HG03521 (cell line): ENCODE measurements at regions not wholly inside any gene's neighbourhood (a gene's known extent, or its start where the extent isn't known, plus 50 kb on each side); places are given as distances from the start of the nearest gene placed in this dataset.
A peak's percentile ranks its signal among the peaks of the same experiment; 100 is the strongest.
"Not testable (repeated sequence)": the region's sequence is repeated elsewhere in the genome, so short reads cannot be mapped to it uniquely, and the experiment has no call there.

Source experiments
- ATAC-seq: cut with Tn5 transposase; IDR thresholded peaks from one replicate; pipeline ENCODE4 v1.9.1; 2021; ENCODE audit warnings: mild to moderate bottlenecking, moderate library complexity; ENCODE audit not compliant: unreplicated experiment

- ATAC-seq, result no peak
These were observed 120.5 kb downstream of the PMAIP1 start for GRCh38 chr18:60020107-60020925.

- no peak for ATAC-seq
These were observed 119.7 kb downstream of the PMAIP1 start for GRCh38 chr18:60019463-60019840.

- ATAC-seq, result no peak
These were observed 119.0 kb downstream of the PMAIP1 start for GRCh38 chr18:60018618-60019462.

DNA sequence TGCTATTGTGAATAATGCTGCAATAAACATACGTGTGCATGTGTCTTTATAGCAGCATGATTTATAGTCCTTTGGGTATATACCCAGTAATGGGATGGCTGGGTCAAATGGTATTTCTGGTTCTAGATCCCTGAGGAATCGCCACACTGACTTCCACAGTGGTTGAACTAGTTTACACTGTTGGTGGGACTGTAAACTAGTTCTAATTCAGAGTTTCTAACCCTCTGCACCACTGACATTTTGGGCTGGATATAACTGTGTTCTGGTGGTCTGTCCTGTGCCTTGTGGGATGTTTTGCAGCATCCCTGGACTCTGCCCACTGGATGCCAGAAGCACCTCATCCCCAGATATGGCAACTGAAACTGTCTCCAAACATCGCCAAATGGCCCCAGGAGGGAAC is 118.3 kb downstream of the PMAIP1 start:
- ATAC-seq, result not testable (repeated sequence)

- no peak for ATAC-seq
These were observed 117.6 kb downstream of the PMAIP1 start for GRCh38 chr18:60017371-60017770.

DNA sequence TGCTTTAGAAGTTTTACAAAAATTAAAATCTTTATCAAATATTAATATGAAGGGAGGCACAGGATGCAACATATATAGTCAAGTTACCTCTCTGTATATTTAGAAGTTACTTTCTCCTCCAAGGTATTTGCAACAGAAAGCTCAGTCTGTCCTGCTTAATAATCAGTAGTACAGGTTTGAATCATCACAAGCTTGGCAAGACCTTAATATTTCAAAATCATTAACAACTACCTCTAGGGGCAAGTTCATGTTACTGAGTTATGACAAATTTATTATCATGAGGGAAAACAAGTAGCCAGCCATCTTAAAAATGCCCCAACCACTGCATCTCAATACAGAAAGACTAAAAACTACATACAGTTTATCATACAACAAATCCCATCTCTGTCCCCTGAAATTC is 116.0 kb downstream of the PMAIP1 start:
- not testable (repeated sequence) for ATAC-seq

DNA sequence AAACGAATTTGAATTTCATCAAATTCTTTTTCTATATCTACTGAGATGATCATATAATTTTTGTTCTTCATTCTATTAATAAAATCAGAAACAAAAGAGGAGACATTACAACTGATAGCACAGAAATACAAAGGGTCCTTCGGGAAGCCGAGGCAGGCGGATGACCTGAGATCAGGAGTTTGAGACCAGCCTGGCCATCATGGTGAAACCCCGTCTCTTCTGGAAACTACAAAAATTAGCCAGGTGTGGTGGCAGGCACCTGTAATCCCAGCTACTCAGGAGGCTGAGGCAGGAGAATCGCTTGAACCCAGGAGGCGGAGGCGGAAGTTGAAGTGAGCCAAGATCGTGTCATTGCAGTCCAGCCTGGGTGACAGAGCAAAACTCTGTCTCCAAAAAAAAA is 113.4 kb downstream of the PMAIP1 start:
- ATAC-seq, result not testable (repeated sequence)

DNA sequence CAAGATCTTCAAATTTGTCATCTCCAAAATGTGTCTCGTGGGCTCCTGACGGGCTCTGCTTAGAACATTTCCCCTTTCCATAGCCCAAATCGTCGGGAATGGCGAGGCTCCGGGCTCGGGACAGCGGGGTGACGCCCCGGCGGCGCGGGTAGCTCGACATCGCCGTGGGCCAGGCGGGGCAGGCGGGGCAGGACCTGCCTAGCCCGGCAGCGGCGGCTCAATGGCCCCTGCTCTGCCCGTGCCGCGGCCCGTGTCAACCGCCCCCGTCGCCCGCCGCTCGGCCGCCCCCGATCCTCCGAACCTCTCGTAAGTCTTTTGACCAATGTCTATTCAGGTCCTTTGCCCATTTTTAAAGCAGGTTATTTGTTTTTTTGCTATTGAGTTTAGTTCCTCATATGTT is 111.2 kb downstream of the PMAIP1 start:
- no peak for ATAC-seq

GRCh38 chr18:60010513-60010912 is 110.7 kb downstream of the PMAIP1 start:
- ATAC-seq, result no peak

- ATAC-seq, result no peak
These were observed 107.9 kb downstream of the PMAIP1 start for GRCh38 chr18:60007661-60008060.

GRCh38 chr18:60003610-60004185 is 103.9 kb downstream of the PMAIP1 start:
- ATAC-seq, result no peak

DNA sequence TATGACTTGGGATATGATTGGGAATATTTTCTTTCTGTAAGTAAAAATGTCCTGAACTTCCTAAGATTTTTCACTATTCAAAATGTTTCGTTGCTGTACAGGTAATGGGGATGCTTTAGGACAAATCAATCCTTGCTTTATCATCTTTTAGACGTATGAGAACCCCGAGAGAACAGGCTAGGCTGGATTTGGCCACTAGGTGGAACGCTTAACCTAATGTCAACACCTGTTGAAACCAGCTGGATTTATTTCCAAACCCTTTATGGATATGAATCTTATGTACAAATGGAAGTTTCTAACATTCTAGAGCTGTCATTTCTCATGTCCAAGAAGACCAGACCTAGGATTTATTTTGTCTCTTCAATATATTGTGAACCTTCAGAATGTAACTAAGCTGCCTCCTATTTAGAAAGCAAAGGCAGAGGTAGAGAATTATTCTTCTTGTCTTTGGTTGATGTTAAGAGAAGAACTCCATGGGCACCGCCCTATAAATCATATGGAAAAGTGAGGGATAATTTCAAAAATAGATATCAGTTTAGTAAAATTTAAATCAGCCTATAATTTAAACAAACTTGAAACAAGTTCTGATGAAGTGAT is 96.7 kb downstream of the PMAIP1 start:
- ATAC-seq, result no peak

GRCh38 chr18:59994357-59994756 is 94.6 kb downstream of the PMAIP1 start:
- no peak for ATAC-seq

DNA sequence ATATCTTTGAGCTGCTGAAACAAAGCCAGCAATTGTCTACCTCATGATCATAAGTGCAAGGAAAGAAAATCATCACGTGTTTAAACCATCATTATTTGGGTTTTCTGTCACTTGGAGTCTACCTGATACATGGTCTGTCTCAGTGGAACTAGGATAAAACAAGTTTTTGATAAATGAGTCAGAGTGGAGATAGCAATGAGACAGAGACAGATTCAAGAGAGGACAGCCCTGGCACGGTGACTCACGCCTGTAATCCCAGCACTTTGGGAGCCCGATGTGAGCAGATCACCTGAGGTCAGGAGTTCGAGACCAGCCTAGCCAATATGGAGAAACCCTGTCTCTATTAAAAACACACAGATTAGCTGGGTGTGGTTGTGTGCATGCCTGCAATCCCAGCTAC is 93.8 kb downstream of the PMAIP1 start:
- no peak for ATAC-seq

- ATAC-seq, result no peak
These were observed 90.5 kb downstream of the PMAIP1 start for GRCh38 chr18:59990121-59990823.

GRCh38 chr18:59988098-59988706 is 88.4 kb downstream of the PMAIP1 start:
- ATAC-seq, result peak; percentile 64

- ATAC-seq, result no peak
These were observed 87.3 kb downstream of the PMAIP1 start for GRCh38 chr18:59987102-59987501.

DNA sequence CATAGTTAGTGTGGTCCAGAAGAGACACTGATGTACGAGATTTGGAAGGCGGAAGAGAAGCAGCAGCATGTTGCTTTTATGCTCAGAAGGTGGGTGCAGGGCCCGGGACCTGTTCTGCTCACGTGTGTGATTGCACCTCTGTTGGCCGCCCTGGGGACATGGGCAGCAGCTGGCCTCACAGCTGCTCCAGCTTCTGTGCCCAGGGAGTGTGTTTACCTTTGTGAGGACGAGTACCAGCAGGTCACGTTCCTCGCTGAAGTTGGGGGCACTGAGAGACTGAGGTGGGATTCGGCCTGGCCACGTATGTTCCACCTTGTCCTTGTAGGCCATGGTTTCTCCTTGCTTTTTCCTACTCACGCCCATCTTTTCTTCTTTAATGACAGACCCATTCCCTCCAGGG is 86.3 kb downstream of the PMAIP1 start:
- ATAC-seq, result no peak

DNA sequence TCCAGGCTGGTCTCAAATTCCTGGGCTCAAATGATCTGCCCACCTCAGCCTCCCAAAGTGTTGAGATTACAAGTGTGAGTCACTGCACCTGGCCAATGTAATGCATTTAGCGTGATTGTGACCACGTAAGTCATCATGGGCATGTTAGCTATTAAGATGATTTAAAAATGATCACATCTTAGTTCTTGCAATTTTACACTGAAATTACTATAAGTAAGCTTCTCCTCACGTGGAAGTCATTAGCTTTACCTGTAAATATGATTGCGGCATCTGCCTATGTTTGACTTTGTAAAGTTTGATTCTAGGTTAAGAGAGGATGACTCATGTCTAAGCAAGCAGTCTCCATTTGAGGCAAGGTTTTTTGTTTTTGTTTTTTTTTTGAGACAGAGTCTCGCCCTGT is 85.5 kb downstream of the PMAIP1 start:
- no peak for ATAC-seq

GRCh38 chr18:59983506-59983905 is 83.7 kb downstream of the PMAIP1 start:
- no peak for ATAC-seq
